H1 (cell line): ENCODE measurements at regions not wholly inside any gene's neighbourhood (a gene's known extent, or its start where the extent isn't known, plus 50 kb on each side); places are given as distances from the start of the nearest gene placed in this dataset.

ENCODE experiments used
- CTCF ChIA-PET: fragments of 300-600 bp; sonication (Branson Sonifier 250); formaldehyde crosslinking; loops from one replicate; lab custom pipeline; 2021; ENCODE audit not compliant: partially characterized antibody; lab: Charles Lee
- POLR2A ChIA-PET: fragments of 300-600 bp; sonication (Branson Sonifier 250); formaldehyde crosslinking; loops from one replicate; lab custom pipeline; 2021; ENCODE audit warnings: inconsistent platforms; ENCODE audit not compliant: partially characterized antibody; lab: Charles Lee
- DNase-seq, 2 experiments: peaks; one replicate each; pipeline versions ENCODE4 v3.0.0 to v3.0.0-alpha.2; 2010 to 2022; ENCODE audit warnings: low spot score in 2 of 2, low read depth in 1 of 2, mixed read lengths in 1 of 2
- FAIRE-seq: peaks from 2 replicates; lab custom pipeline; 2011; peaks lifted over from hg19 to GRCh38; lab: Jason Lieb, UNC
- H2AFZ ChIP-seq: 2 replicates; pipeline ENCODE4 v1.8.1; 2012; ENCODE audit warnings: low read length, inconsistent platforms
- H2AK5ac ChIP-seq: 2 replicates; pipeline ENCODE4 v1.6.1; 2013; ENCODE audit warnings: low read depth, low read length
- H2BK120ac ChIP-seq: replicated peaks from 2 replicates; pipeline ENCODE3; 2013; ENCODE audit warnings: low read depth, low read length, inconsistent platforms
- H2BK12ac ChIP-seq: 2 replicates; pipeline ENCODE4 v1.6.1; 2013; ENCODE audit warnings: low read depth, low read length
- H2BK15ac ChIP-seq: 2 replicates; pipeline ENCODE4 v1.6.1; 2013; ENCODE audit warnings: low read length
- H2BK20ac ChIP-seq: 2 replicates; pipeline ENCODE4 v1.6.1; 2013; ENCODE audit warnings: low read length
- H2BK5ac ChIP-seq: 2 replicates; pipeline ENCODE4 v1.6.1; 2013; ENCODE audit warnings: low read depth, low read length
- H3K14ac ChIP-seq: 2 replicates; pipeline ENCODE4 v1.6.1; 2013; ENCODE audit warnings: inconsistent platforms; ENCODE audit not compliant: insufficient read length
- H3K18ac ChIP-seq: 2 replicates; pipeline ENCODE4 v1.6.1; 2013; ENCODE audit warnings: low read length; ENCODE audit errors: extremely low read depth
- H3K23ac ChIP-seq: 2 replicates; pipeline ENCODE4 v1.6.1; 2013; ENCODE audit warnings: inconsistent platforms; ENCODE audit not compliant: insufficient read length
- H3K23me2 ChIP-seq: 2 replicates; pipeline ENCODE4 v1.6.1; 2013; ENCODE audit warnings: low read depth, low read length
- H3K27ac ChIP-seq: 2 replicates; pipeline ENCODE4 v1.6.1; 2011; ENCODE audit warnings: low read depth, low read length, inconsistent platforms
- H3K27me3 ChIP-seq, 4 experiments: replicated peaks in 1 of 4; 1 replicate in 1 of 4; 2 replicates in 3 of 4; pipeline versions ENCODE4 v1.6.1 to v1.8.1; 2011 to 2013; ENCODE audit warnings: low read length in 3 of 4, mild to moderate bottlenecking in 3 of 4, inconsistent platforms in 2 of 4, mixed read lengths in 2 of 4, moderate library complexity in 1 of 4; ENCODE audit not compliant: control insufficient read depth in 3 of 4, insufficient read depth in 3 of 4; ENCODE audit errors: extremely low read depth in 1 of 4
- H3K36me3 ChIP-seq, 4 experiments: 2 replicates each; pipeline versions ENCODE4 v1.6.1 to v1.8.1; 2011 to 2013; ENCODE audit warnings: mild to moderate bottlenecking in 4 of 4, low read length in 3 of 4, moderate library complexity in 2 of 4, control low read depth in 1 of 4, inconsistent platforms in 1 of 4; ENCODE audit not compliant: insufficient read depth in 4 of 4, control insufficient read depth in 2 of 4
- H3K4ac ChIP-seq: replicated peaks from 2 replicates; pipeline ENCODE3; 2013; ENCODE audit warnings: low read length, low read depth, mixed read lengths, inconsistent platforms; ENCODE audit not compliant: insufficient read length
- H3K4me1 ChIP-seq, 4 experiments: replicated peaks in 1 of 4; 1 replicate in 1 of 4; 2 replicates in 3 of 4; pipeline versions ENCODE4 v1.6.1 to v1.8.1; 2011 to 2013; ENCODE audit warnings: low read length in 3 of 4, inconsistent platforms in 2 of 4, mixed read lengths in 1 of 4; ENCODE audit not compliant: insufficient read depth in 4 of 4, control insufficient read depth in 3 of 4
- H3K4me2 ChIP-seq, 2 experiments: 2 replicates each; pipeline versions ENCODE4 v1.6.1 to v1.8.1; 2011 to 2013; ENCODE audit warnings: low read depth in 2 of 2, low read length in 2 of 2, control low read depth in 1 of 2, inconsistent platforms in 1 of 2, mild to moderate bottlenecking in 1 of 2; ENCODE audit not compliant: insufficient read depth in 1 of 2
- H3K4me3 ChIP-seq, 4 experiments: fragments of 200-600, 300-600 bp in 1 of 4; sonication (generic), shearing (Covaris generic), sonication (Bioruptor Twin) in 1 of 4; 2 replicates each; pipeline versions ENCODE4 v1.5.1 to v1.8.1; 2011 to 2016; ENCODE audit warnings: low read length in 4 of 4, low read depth in 3 of 4, control low read depth in 2 of 4, inconsistent platforms in 2 of 4, mild to moderate bottlenecking in 2 of 4, mixed read lengths in 1 of 4, moderate library complexity in 1 of 4; ENCODE audit not compliant: insufficient read depth in 2 of 4; ENCODE audit errors: extremely low read depth in 1 of 4
- H3K56ac ChIP-seq: replicated peaks from 2 replicates; pipeline ENCODE3; 2013; ENCODE audit warnings: low read depth, mild to moderate bottlenecking, mixed read lengths, low read length, inconsistent platforms; ENCODE audit not compliant: insufficient read length
- H3K79me1 ChIP-seq: 2 replicates; pipeline ENCODE4 v1.6.1; 2013; ENCODE audit warnings: low read depth, low read length, control low read depth
- H3K79me2 ChIP-seq, 2 experiments: 2 replicates each; pipeline versions ENCODE4 v1.6.1 to v1.8.1; 2012 to 2013; ENCODE audit warnings: low read length in 2 of 2, mild to moderate bottlenecking in 2 of 2, inconsistent platforms in 1 of 2; ENCODE audit not compliant: insufficient read depth in 2 of 2, control insufficient read depth in 1 of 2
- H3K9ac ChIP-seq, 4 experiments: replicated peaks in 1 of 4; 1 replicate in 1 of 4; 2 replicates in 3 of 4; pipeline versions ENCODE4 v1.6.1 to v1.8.1; 2011 to 2013; ENCODE audit warnings: low read depth in 3 of 4, low read length in 3 of 4, control low read depth in 2 of 4, mild to moderate bottlenecking in 2 of 4, moderate library complexity in 2 of 4, inconsistent platforms in 1 of 4; ENCODE audit errors: extremely low read depth in 1 of 4
- H3K9me3 ChIP-seq, 2 experiments: 2 replicates each; pipeline versions ENCODE4 v1.6.1 to v1.8.1; 2012 to 2013; ENCODE audit warnings: mild to moderate bottlenecking in 2 of 2, moderate library complexity in 2 of 2, control low read depth in 1 of 2, inconsistent platforms in 1 of 2, low read depth in 1 of 2, low read length in 1 of 2, mixed read lengths in 1 of 2; ENCODE audit not compliant: insufficient read depth in 2 of 2
- H4K20me1 ChIP-seq, 2 experiments: replicated peaks in 1 of 2; 2 replicates each; pipeline versions ENCODE3 to v1.8.1; 2011 to 2013; ENCODE audit warnings: inconsistent platforms in 2 of 2, low read length in 2 of 2, mild to moderate bottlenecking in 1 of 2; ENCODE audit not compliant: insufficient read depth in 2 of 2, control insufficient read depth in 1 of 2
- H4K5ac ChIP-seq: 2 replicates; pipeline ENCODE4 v1.6.1; 2013; ENCODE audit warnings: low read length, low read depth, mixed read lengths, inconsistent platforms; ENCODE audit not compliant: insufficient read length
- H4K8ac ChIP-seq: 2 replicates; pipeline ENCODE4 v1.8.0; 2013; ENCODE audit warnings: mild to moderate bottlenecking, moderate library complexity, low read length, inconsistent platforms; ENCODE audit not compliant: insufficient read depth; ENCODE audit errors: extremely low read depth
- H4K91ac ChIP-seq: replicated peaks from 2 replicates; pipeline ENCODE3; 2013; ENCODE audit warnings: low read length, mixed read lengths, inconsistent platforms; ENCODE audit not compliant: insufficient read length
- ATF3 ChIP-seq: IDR thresholded peaks from 2 replicates; pipeline ENCODE4 v1.6.1; 2011; ENCODE audit warnings: low read depth, mild to moderate bottlenecking, low read length; ENCODE audit not compliant: insufficient read depth
- TAF7 ChIP-seq: optimal IDR thresholded peaks from 2 replicates; pipeline ENCODE3; 2011; ENCODE audit warnings: low read depth, mild to moderate bottlenecking, inconsistent platforms, low read length, moderate library complexity, borderline replicate concordance
- WGBS, 2 experiments: shearing (Covaris generic) in 1 of 2; methylation state at CpG; one replicate each; pipeline versions ENCODE4 v1.1.6 to v1.1.7; 2013 to 2015; ENCODE audit warnings: low lambda C conversion rate in 2 of 2, mixed read lengths in 2 of 2, inconsistent platforms in 1 of 2, low coverage in 1 of 2, missing lambda C conversion rate in 1 of 2; ENCODE audit not compliant: insufficient replicate concordance in 2 of 2, insufficient coverage in 1 of 2, insufficient read length in 1 of 2; ENCODE audit errors: extremely low coverage in 1 of 2, missing lambda C conversion rate in 1 of 2; 5-methylcytosine and 5-hydroxymethylcytosine counted together

- Histone ChIP-seq H3K4me1 (no peaks in the 10 kb centered on the region; a peak in 1 of 7 replicates), H3K18ac (no peak overlapping the region), H3K9ac (no peak overlapping the region; a peak in 2 of 7 replicates), H2AK5ac (no peak overlapping the region), H3K27ac (no peak overlapping the region), H4K20me1 (no peaks in the 10 kb centered on the region), H3K27me3 (0 out of 7 replicates have a peak, but pooled peaks cover 0 to 3% (median 0%) of the 10 kb centered on the region in 4 experiments), H2BK5ac (no peak overlapping the region), H3K23ac (no peak overlapping the region), H3K23me2 (no peaks in the 10 kb centered on the region), H3K9me3 (no peaks in the 10 kb centered on the region), H3K79me1 (no peaks in the 10 kb centered on the region), H3K36me3 (no peaks in the 10 kb centered on the region), H4K8ac (no peak overlapping the region), H3K4ac (no peak overlapping the region), H2BK120ac (no peak overlapping the region), H4K5ac (no peak overlapping the region), H3K4me3 (no peak overlapping the region), H2BK12ac (no peak overlapping the region), H3K4me2 (no peak overlapping the region), H4K91ac (no peak overlapping the region), H2AFZ (no peak overlapping the region), H3K79me2 (no peaks in the 10 kb centered on the region), H3K14ac (no peak overlapping the region), H3K56ac (no peak overlapping the region), H2BK15ac (no peak overlapping the region), H2BK20ac (no peak overlapping the region)
- CTCF ChIA-PET, result interaction anchor here (0.6 to 1.5 kb wide), 4 partner anchors 104 to 436 kb away, joined by 3 to 6 read pairs (median 4); no protein-coding TSS in a partner anchor
- DNase-seq (no peak), FAIRE-seq (no peak)
- TF ChIP-seq ATF3 (no peak), TAF7 (no peak)
- 91% methylated on average over 5 of the region's 5 CpGs; no CpG with 5 or more reads in 1 of the 2 experiments for WGBS, 2 experiments
- POLR2A ChIA-PET, result no interaction called here
Observed at GRCh38 chr1:157203166-157203565, 65.0 kb upstream of the ETV3 start.
